Ishikawa (cell line): ENCODE measurements at regions not wholly inside any gene's neighbourhood (a gene's known extent, or its start where the extent isn't known, plus 50 kb on each side); places are given as distances from the start of the nearest gene placed in this dataset.

ENCODE experiments used
- CEBPB ChIP-seq: IDR thresholded peaks from 2 replicates; pipeline ENCODE4 v1.6.1; 2012
- CREB1 ChIP-seq: IDR thresholded peaks from 2 replicates; pipeline ENCODE4 v1.6.1; 2012; ENCODE audit warnings: low read depth
- EGR1 ChIP-seq: IDR thresholded peaks from 2 replicates; pipeline ENCODE4 v1.6.1; 2012
- EP300 ChIP-seq: IDR thresholded peaks from 2 replicates; pipeline ENCODE4 v1.6.1; 2012; ENCODE audit warnings: borderline replicate concordance
- FOXM1 ChIP-seq: IDR thresholded peaks from 2 replicates; pipeline ENCODE4 v1.6.1; 2012; ENCODE audit warnings: low read depth, borderline replicate concordance
- MAX ChIP-seq: IDR thresholded peaks from 2 replicates; pipeline ENCODE4 v1.6.1; 2012
- NFIC ChIP-seq: IDR thresholded peaks from 2 replicates; pipeline ENCODE4 v1.6.1; 2012
- RAD21 ChIP-seq: IDR thresholded peaks from 2 replicates; pipeline ENCODE4 v1.6.1; 2012; ENCODE audit warnings: low read depth
- REST ChIP-seq: IDR thresholded peaks from 2 replicates; pipeline ENCODE4 v1.6.1; 2012; ENCODE audit warnings: low read depth, mild to moderate bottlenecking
- TAF1 ChIP-seq: IDR thresholded peaks from 2 replicates; pipeline ENCODE4 v1.6.1; 2012; ENCODE audit warnings: low read depth, mild to moderate bottlenecking
- TCF12 ChIP-seq: IDR thresholded peaks from 2 replicates; pipeline ENCODE4 v1.6.1; 2012; ENCODE audit warnings: low read depth
- TEAD4 ChIP-seq: IDR thresholded peaks from 2 replicates; pipeline ENCODE4 v1.6.1; 2012
- USF1 ChIP-seq: IDR thresholded peaks from 2 replicates; pipeline ENCODE4 v1.6.1; 2012
- YY1 ChIP-seq: IDR thresholded peaks from 2 replicates; pipeline ENCODE4 v1.6.1; 2012; ENCODE audit warnings: low read depth
- ZBTB7A ChIP-seq: IDR thresholded peaks from 2 replicates; pipeline ENCODE4 v1.6.1; 2012; ENCODE audit warnings: low read depth

- no peak for TF ChIP-seq MAX
- no peak for TF ChIP-seq REST
- TF ChIP-seq YY1 = no peak
- TF ChIP-seq ZBTB7A = no peak
- no peak for TF ChIP-seq RAD21
- TF ChIP-seq NFIC = no peak
- TF ChIP-seq EGR1 = no peak
- TF ChIP-seq CEBPB = no peak
- no peak for TF ChIP-seq TCF12
Observed at GRCh38 chr11:36931139-36931538, 333.1 kb upstream of the RAG2 start.

- TF ChIP-seq YY1 = no peak
- TF ChIP-seq EGR1 = no peak
- no peak for TF ChIP-seq USF1
- TF ChIP-seq REST = no peak
- no peak for TF ChIP-seq TCF12
- TF ChIP-seq CREB1 = no peak
- TF ChIP-seq MAX = no peak
- no peak for TF ChIP-seq CEBPB
- TF ChIP-seq ZBTB7A = no peak
- no peak for TF ChIP-seq EP300
- TF ChIP-seq NFIC = no peak
- TF ChIP-seq TAF1 = no peak
- TF ChIP-seq FOXM1 = no peak
- TF ChIP-seq RAD21 = no peak
- no peak for TF ChIP-seq TEAD4
Observed at GRCh38 chr11:36930256-36930655, 332.2 kb upstream of the RAG2 start.

- TF ChIP-seq TEAD4 = no peak
- TF ChIP-seq YY1 = no peak
- no peak for TF ChIP-seq USF1
Observed at GRCh38 chr11:36929401-36929800, 331.4 kb upstream of the RAG2 start.

- TF ChIP-seq MAX (no peak), REST (no peak), USF1 (no peak), RAD21 (no peak), ZBTB7A (no peak), NFIC (no peak), EP300 (no peak), EGR1 (no peak), CREB1 (no peak), FOXM1 (no peak), TAF1 (no peak)
Observed at GRCh38 chr11:36928621-36929020, 330.6 kb upstream of the RAG2 start.
